ENCODE measurements at regions not wholly inside any gene's neighbourhood (a gene's known extent, or its start where the extent isn't known, plus 50 kb on each side); places are given as distances from the start of the nearest gene placed in this dataset.
A peak's percentile ranks its signal among the peaks of the same experiment; 100 is the strongest.
"Not testable (repeated sequence)": the region's sequence is repeated elsewhere in the genome, so short reads cannot be mapped to it uniquely, and the experiment has no call there.

GRCh38 chr1:60655679-60656355 is 426.5 kb upstream of the NFIA start:
- DNase-seq (ENCODE audit: low read depth, low spot score), result no peak
- no peak overlapping the region for H3K9ac ChIP-seq (ENCODE audit: insufficient read length)
- no peak overlapping the region for H3K27ac ChIP-seq
- H3K36me3 ChIP-seq (ENCODE audit: insufficient read depth, low read length), result no peaks in the 10 kb centered on the region
- H3K4me3 ChIP-seq, result no peak overlapping the region
- no peaks in the 10 kb centered on the region for H3K9me3 ChIP-seq (ENCODE audit: low read depth, low read length)
- TF ChIP-seq EZH2 (IDR thresholded peaks at IDR 0.05) (no peak), FOXP2 (optimal IDR thresholded peaks at IDR 0.05; ENCODE audit: control extremely low read depth, extremely low read length, insufficient read depth) (no peak), POLR2AphosphoS5 (IDR thresholded peaks at IDR 0.05; ENCODE audit: borderline replicate concordance, low read depth, low read length) (no peak)

- H3K9me3 ChIP-seq (ENCODE audit: low read depth, low read length); H3K36me3 ChIP-seq (ENCODE audit: insufficient read depth, low read length); H3K9ac ChIP-seq (ENCODE audit: insufficient read length); H3K4me3 ChIP-seq; DNase-seq (ENCODE audit: low read depth, low spot score); H3K27ac ChIP-seq: not testable (repeated sequence)
These were observed 442.3 kb upstream of the NFIA start for GRCh38 chr1:60640033-60640551.

GRCh38 chr1:60639287-60639686 is 443.1 kb upstream of the NFIA start:
- Histone ChIP-seq H3K9me3 (ENCODE audit: low read depth, low read length) (no peaks in the 10 kb centered on the region), H3K9ac (ENCODE audit: insufficient read length) (no peak overlapping the region), H3K4me3 (no peak overlapping the region), H3K36me3 (ENCODE audit: insufficient read depth, low read length) (no peaks in the 10 kb centered on the region), H3K27ac (no peak overlapping the region)
- DNase-seq (ENCODE audit: low read depth, low spot score), result no peak
- no peak for TF ChIP-seq FOXP2 (optimal IDR thresholded peaks at IDR 0.05; ENCODE audit: control extremely low read depth, extremely low read length, insufficient read depth)
- no peak for TF ChIP-seq EZH2 (IDR thresholded peaks at IDR 0.05)
- no peak for TF ChIP-seq POLR2AphosphoS5 (IDR thresholded peaks at IDR 0.05; ENCODE audit: borderline replicate concordance, low read depth, low read length)

DNA sequence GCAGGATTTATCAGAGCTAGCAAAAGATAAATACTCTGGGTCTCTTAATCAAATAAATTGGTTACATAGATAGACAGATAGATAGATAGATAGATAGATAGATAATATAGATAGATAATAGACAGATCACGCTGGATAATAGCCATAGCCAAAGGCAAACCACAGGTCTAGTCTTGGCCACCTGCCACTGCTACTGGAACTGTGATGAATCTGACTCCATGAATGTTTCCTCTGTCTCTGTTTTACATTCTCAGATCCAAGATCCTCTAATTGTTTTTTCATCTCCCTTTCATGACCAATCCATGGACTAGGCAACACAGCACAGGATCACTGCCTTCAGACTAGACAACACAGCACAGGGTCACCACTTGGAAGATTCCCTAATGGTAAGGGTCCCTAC is 444.7 kb upstream of the NFIA start:
- H3K27ac ChIP-seq, result no peak overlapping the region
- TF ChIP-seq FOXP2 (optimal IDR thresholded peaks at IDR 0.05; ENCODE audit: control extremely low read depth, extremely low read length, insufficient read depth) (no peak), POLR2AphosphoS5 (IDR thresholded peaks at IDR 0.05; ENCODE audit: borderline replicate concordance, low read depth, low read length) (no peak), EZH2 (IDR thresholded peaks at IDR 0.05) (no peak)
- H3K9me3 ChIP-seq (ENCODE audit: low read depth, low read length), result no peaks in the 10 kb centered on the region
- H3K36me3 ChIP-seq (ENCODE audit: insufficient read depth, low read length), result no peaks in the 10 kb centered on the region
- H3K4me3 ChIP-seq, result no peak overlapping the region
- H3K9ac ChIP-seq (ENCODE audit: insufficient read length), result no peak overlapping the region
- DNase-seq (ENCODE audit: low read depth, low spot score), result no peak

DNA sequence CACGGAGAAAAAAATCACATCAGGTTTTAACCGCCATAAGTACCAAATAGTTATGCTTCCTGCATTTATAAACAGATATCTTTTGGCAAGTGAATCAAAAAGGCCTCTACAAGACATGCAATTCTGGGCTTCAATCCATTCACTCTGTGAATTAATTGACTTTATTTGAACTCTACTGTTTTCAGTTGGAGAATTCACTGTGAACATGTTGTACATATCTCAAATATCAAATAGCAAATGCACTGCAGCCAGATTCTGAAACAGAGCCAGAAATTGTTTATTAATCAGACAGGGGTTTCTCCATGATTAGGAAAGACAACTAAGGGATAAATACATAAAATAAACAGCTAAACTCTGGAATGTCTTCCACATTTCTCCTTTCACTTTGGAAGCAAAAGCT is 445.4 kb upstream of the NFIA start:
- Histone ChIP-seq H3K27ac (no peak overlapping the region), H3K4me3 (no peak overlapping the region), H3K9ac (ENCODE audit: insufficient read length) (no peak overlapping the region), H3K9me3 (ENCODE audit: low read depth, low read length) (no peaks in the 10 kb centered on the region), H3K36me3 (ENCODE audit: insufficient read depth, low read length) (no peaks in the 10 kb centered on the region)
- TF ChIP-seq EZH2 (IDR thresholded peaks at IDR 0.05), result no peak
- no peak for TF ChIP-seq FOXP2 (optimal IDR thresholded peaks at IDR 0.05; ENCODE audit: control extremely low read depth, extremely low read length, insufficient read depth)
- TF ChIP-seq POLR2AphosphoS5 (IDR thresholded peaks at IDR 0.05; ENCODE audit: borderline replicate concordance, low read depth, low read length), result no peak
- no peak for DNase-seq (ENCODE audit: low read depth, low spot score)

GRCh38 chr1:60634106-60634505 is 448.3 kb upstream of the NFIA start:
- TF ChIP-seq POLR2AphosphoS5 (IDR thresholded peaks at IDR 0.05; ENCODE audit: borderline replicate concordance, low read depth, low read length), result no peak
- no peak for TF ChIP-seq FOXP2 (optimal IDR thresholded peaks at IDR 0.05; ENCODE audit: control extremely low read depth, extremely low read length, insufficient read depth)
- no peak for TF ChIP-seq EZH2 (IDR thresholded peaks at IDR 0.05)
- no peaks in the 10 kb centered on the region for H3K36me3 ChIP-seq (ENCODE audit: insufficient read depth, low read length)
- no peak overlapping the region for H3K4me3 ChIP-seq
- no peak overlapping the region for H3K9ac ChIP-seq (ENCODE audit: insufficient read length)
- no peak for DNase-seq (ENCODE audit: low read depth, low spot score)
- no peaks in the 10 kb centered on the region for H3K9me3 ChIP-seq (ENCODE audit: low read depth, low read length)
- no peak overlapping the region for H3K27ac ChIP-seq

DNA sequence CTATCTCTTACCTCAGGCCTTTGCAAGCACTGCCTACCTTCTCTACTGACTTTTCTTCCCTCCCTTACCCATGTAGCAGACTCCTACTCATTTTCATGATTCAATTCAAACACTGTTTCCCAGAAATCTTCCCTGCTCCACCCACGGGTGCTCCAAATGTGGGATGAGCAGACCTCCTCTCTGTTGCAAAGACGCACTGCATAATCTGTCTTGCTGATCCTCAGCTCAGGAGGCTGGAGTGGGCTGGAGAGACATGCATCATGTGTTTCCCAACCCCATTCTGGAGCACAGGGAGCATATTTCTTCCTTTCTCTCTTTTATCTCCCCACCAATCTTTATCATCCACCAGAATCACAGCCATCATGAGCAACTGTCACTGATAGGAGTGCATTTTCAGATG is 459.9 kb upstream of the NFIA start:
- TF ChIP-seq FOXP2 (optimal IDR thresholded peaks at IDR 0.05; ENCODE audit: control extremely low read depth, extremely low read length, insufficient read depth) (no peak), EZH2 (IDR thresholded peaks at IDR 0.05) (no peak), POLR2AphosphoS5 (IDR thresholded peaks at IDR 0.05; ENCODE audit: borderline replicate concordance, low read depth, low read length) (no peak)
- no peak overlapping the region for H3K9ac ChIP-seq (ENCODE audit: insufficient read length)
- no peak for DNase-seq (ENCODE audit: low read depth, low spot score)
- no peak overlapping the region for H3K27ac ChIP-seq
- no peak overlapping the region for H3K4me3 ChIP-seq
- H3K36me3 ChIP-seq (ENCODE audit: insufficient read depth, low read length), result no peaks in the 10 kb centered on the region
- H3K9me3 ChIP-seq (ENCODE audit: low read depth, low read length), result no peaks in the 10 kb centered on the region

DNA sequence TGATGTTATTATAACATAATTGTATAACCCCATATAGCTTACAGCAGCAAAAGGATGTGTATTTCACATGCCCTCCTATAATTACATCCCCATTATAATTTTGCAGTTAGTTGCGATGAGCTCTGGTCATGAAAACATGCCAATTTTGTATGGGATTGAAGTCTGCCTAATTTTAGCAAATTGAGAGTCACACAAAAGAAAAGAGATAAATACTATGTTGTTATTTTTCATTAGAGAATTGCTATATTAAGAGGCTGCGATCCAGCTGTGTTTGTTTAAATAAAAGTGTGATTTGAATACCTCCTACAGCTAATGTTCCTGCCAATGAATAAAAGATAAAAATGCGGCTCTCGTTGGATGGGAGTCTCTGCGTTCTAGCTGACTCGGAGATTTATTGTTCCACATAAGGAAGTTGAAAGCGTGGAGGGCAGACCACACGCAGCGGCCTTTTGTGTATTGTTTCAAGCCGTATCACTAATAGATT is 461.0 kb upstream of the NFIA start:
- Histone ChIP-seq H3K9ac (ENCODE audit: insufficient read length) (no peak overlapping the region), H3K4me3 (peak overlapping the region; percentile 9; the same call in 1 of the 2 replicates), H3K9me3 (ENCODE audit: low read depth, low read length) (no peaks in the 10 kb centered on the region), H3K27ac (no peak overlapping the region), H3K36me3 (ENCODE audit: insufficient read depth, low read length) (no peaks in the 10 kb centered on the region)
- peak; percentile 55 for DNase-seq (ENCODE audit: low read depth, low spot score)
- TF ChIP-seq EZH2 (IDR thresholded peaks at IDR 0.05) (no peak), FOXP2 (optimal IDR thresholded peaks at IDR 0.05; ENCODE audit: control extremely low read depth, extremely low read length, insufficient read depth) (no peak), POLR2AphosphoS5 (IDR thresholded peaks at IDR 0.05; ENCODE audit: borderline replicate concordance, low read depth, low read length) (no peak)

- no peak for TF ChIP-seq FOXP2 (optimal IDR thresholded peaks at IDR 0.05; ENCODE audit: control extremely low read depth, extremely low read length, insufficient read depth)
- no peak for TF ChIP-seq POLR2AphosphoS5 (IDR thresholded peaks at IDR 0.05; ENCODE audit: borderline replicate concordance, low read depth, low read length)
- TF ChIP-seq EZH2 (IDR thresholded peaks at IDR 0.05), result no peak
- no peaks in the 10 kb centered on the region for H3K36me3 ChIP-seq (ENCODE audit: insufficient read depth, low read length)
- DNase-seq (ENCODE audit: low read depth, low spot score), result no peak
- no peak overlapping the region for H3K4me3 ChIP-seq
- no peak overlapping the region for H3K27ac ChIP-seq
- no peak overlapping the region for H3K9ac ChIP-seq (ENCODE audit: insufficient read length)
- no peaks in the 10 kb centered on the region for H3K9me3 ChIP-seq (ENCODE audit: low read depth, low read length)
These were observed 462.3 kb upstream of the NFIA start for GRCh38 chr1:60620087-60620486.

All from SK-N-MC (cell line).